Stomach (tissue), 8 donors: ENCODE measurements at regions not wholly inside any gene's neighbourhood (a gene's known extent, or its start where the extent isn't known, plus 50 kb on each side); places are given as distances from the start of the nearest gene placed in this dataset.

Experiments used
- DNase-seq, 2 donors: peaks; one replicate each; pipeline versions ENCODE4 v3.0.0 to v3.0.0-alpha.2; 2013 to 2019
- H3K27ac ChIP-seq, 5 donors: fragments of 200-600 bp in 4 of 5; sonication (generic) in 4 of 5; one replicate each; pipeline ENCODE4 v1.5.1; 2013 to 2019; ENCODE audit warnings: mild to moderate bottlenecking in 1 of 5, moderate library complexity in 1 of 5
- H3K27me3 ChIP-seq, 3 donors: fragments of 200-600 bp; sonication (generic); one replicate each; pipeline ENCODE4 v1.5.1; 2017 to 2019; ENCODE audit warnings: mixed run types in 1 of 3
- H3K36me3 ChIP-seq, 4 donors: fragments of 200-600 bp; sonication (generic); 1 replicate in 3 of 4; 2 replicates in 1 of 4; pipeline ENCODE4 v1.5.1; 2016 to 2019
- H3K4me1 ChIP-seq, 4 donors: fragments of 200-600 bp; sonication (generic); one replicate each; pipeline ENCODE4 v1.5.1; 2016 to 2019
- H3K4me3 ChIP-seq, 4 donors: fragments of 200-600 bp; sonication (generic) in 3 of 4; one replicate each; pipeline ENCODE4 v1.5.1; 2016 to 2019; ENCODE audit warnings: mild to moderate bottlenecking in 1 of 4
- H3K9me3 ChIP-seq, 4 donors: fragments of 200-600 bp; sonication (generic); one replicate each; pipeline ENCODE4 v1.5.1; 2016 to 2019
- EP300 ChIP-seq: sonication (generic); formaldehyde crosslinking; IDR thresholded peaks from one replicate; pipeline ENCODE4 v1.6.1; 2017; ENCODE audit warnings: antibody characterized with exemption
- POLR2A ChIP-seq, 4 donors: fragments of 450-650 bp; IDR thresholded peaks; one replicate each; pipeline ENCODE4 v1.6.1; 2016; ENCODE audit warnings: antibody characterized with exemption in 4 of 4, control low read depth in 2 of 4, mild to moderate bottlenecking in 1 of 4, moderate library complexity in 1 of 4
- POLR2AphosphoS5 ChIP-seq, 3 donors: sonication (generic); formaldehyde crosslinking; IDR thresholded peaks; one replicate each; pipeline ENCODE4 v1.6.1; 2016; ENCODE audit warnings: antibody characterized with exemption in 3 of 3
- WGBS, 5 donors: extraction: QIAGEN DNeasy Blood & Tissue Kit in 3 of 5; methylation state at CpG; one replicate each; pipeline versions ENCODE4 v1.1.5 to v1.1.7; 2013 to 2018; 5-methylcytosine and 5-hydroxymethylcytosine counted together
- intact Hi-C: fragments of 100-400 bp; cut with DNase I; formaldehyde crosslinking; loops from one replicate; pipeline ENCODE4 v1.15.1; 2023; ENCODE audit warnings: low total_unique reads
- TF ChIP-seq, protein P1 (sequence below), 7 experiments: fragments of 450-650 bp in 4 of 7; fragments of 200-600 bp in 3 of 7; sonication (generic) in 3 of 7; IDR thresholded peaks; one replicate each; pipeline ENCODE4 v1.5.1; 2016 to 2019; ENCODE audit warnings: antibody characterized with exemption in 7 of 7, control low read depth in 2 of 7, mild to moderate bottlenecking in 1 of 7
- donor health status: healthy with polysubstance abuse.
- donor health status: Bipolar disorder and iron deficiency.
- donor health status: healthy.

GRCh38 chr1:196075621-196076020 lies 532.6 kb downstream of the KCNT2 start:
- no peaks in the 10 kb centered on the region for H3K9me3 ChIP-seq
- TF ChIP-seq EP300: no peak
- no peak for TF ChIP-seq POLR2A (IDR thresholded peaks at IDR 0.05)
- TF ChIP-seq POLR2AphosphoS5 (IDR thresholded peaks at IDR 0.05): no peak
- TF ChIP-seq, protein P1, sequence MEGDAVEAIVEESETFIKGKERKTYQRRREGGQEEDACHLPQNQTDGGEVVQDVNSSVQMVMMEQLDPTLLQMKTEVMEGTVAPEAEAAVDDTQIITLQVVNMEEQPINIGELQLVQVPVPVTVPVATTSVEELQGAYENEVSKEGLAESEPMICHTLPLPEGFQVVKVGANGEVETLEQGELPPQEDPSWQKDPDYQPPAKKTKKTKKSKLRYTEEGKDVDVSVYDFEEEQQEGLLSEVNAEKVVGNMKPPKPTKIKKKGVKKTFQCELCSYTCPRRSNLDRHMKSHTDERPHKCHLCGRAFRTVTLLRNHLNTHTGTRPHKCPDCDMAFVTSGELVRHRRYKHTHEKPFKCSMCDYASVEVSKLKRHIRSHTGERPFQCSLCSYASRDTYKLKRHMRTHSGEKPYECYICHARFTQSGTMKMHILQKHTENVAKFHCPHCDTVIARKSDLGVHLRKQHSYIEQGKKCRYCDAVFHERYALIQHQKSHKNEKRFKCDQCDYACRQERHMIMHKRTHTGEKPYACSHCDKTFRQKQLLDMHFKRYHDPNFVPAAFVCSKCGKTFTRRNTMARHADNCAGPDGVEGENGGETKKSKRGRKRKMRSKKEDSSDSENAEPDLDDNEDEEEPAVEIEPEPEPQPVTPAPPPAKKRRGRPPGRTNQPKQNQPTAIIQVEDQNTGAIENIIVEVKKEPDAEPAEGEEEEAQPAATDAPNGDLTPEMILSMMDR (IDR thresholded peaks at IDR 0.05): no peak
- no peaks in the 10 kb centered on the region for H3K36me3 ChIP-seq
- no peaks in the 10 kb centered on the region for H3K27me3 ChIP-seq
- H3K4me1 ChIP-seq: no peaks in the 10 kb centered on the region
- no peak overlapping the region for H3K4me3 ChIP-seq
- DNase-seq: no peak
- WGBS, 5 donors: 73 to 86% (median 77%) methylated on average over 1 of the region's 1 CpG
- intact Hi-C loops: no loop called here
- H3K27ac ChIP-seq: no peak overlapping the region

- no peaks in the 10 kb centered on the region for H3K27me3 ChIP-seq
- no peak overlapping the region for H3K4me3 ChIP-seq
- no peaks in the 10 kb centered on the region for H3K36me3 ChIP-seq
- H3K4me1 ChIP-seq: no peaks in the 10 kb centered on the region
- intact Hi-C loops: no loop called here
- TF ChIP-seq, protein P1 (IDR thresholded peaks at IDR 0.05): no peak
- TF ChIP-seq POLR2A (IDR thresholded peaks at IDR 0.05) (no peak), POLR2AphosphoS5 (IDR thresholded peaks at IDR 0.05) (no peak), EP300 (no peak)
- no peaks in the 10 kb centered on the region for H3K9me3 ChIP-seq
- no peak overlapping the region for H3K27ac ChIP-seq
- DNase-seq: no peak
Measured at GRCh38 chr1:196074182-196074581, 534.1 kb downstream of the KCNT2 start.

DNA sequence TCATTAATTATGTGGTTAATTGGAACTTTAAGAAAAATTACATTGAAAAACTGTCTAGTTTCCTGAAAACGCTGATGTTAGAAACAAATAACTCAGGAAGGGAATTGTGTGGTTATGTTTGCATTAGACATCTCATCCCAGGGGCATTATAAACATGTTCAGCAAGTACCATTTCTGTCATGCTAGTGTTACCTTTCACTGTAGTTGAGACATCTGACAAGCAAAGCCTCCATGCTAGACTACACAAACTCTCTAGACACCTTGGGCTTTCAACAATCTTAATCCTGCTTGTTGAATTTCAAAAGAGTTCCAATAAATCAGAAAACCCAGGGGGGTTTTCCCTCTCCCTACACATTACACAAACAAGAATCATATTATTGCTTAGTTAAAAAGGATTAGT lies 536.8 kb downstream of the KCNT2 start:
- H3K27me3 ChIP-seq: no peaks in the 10 kb centered on the region
- intact Hi-C loops: no loop called here
- no peaks in the 10 kb centered on the region for H3K9me3 ChIP-seq
- H3K36me3 ChIP-seq: no peaks in the 10 kb centered on the region
- no peak for TF ChIP-seq POLR2A (IDR thresholded peaks at IDR 0.05)
- TF ChIP-seq, protein P1 (IDR thresholded peaks at IDR 0.05): no peak
- H3K4me1 ChIP-seq: no peaks in the 10 kb centered on the region
- H3K4me3 ChIP-seq: no peak overlapping the region
- DNase-seq: no peak
- H3K27ac ChIP-seq: no peak overlapping the region
- WGBS, 5 donors: 29 to 58% (median 38%) methylated on average over 1 of the region's 1 CpG

- H3K9me3 ChIP-seq: no peaks in the 10 kb centered on the region
- H3K27me3 ChIP-seq: no peaks in the 10 kb centered on the region
- intact Hi-C loops: no loop called here
- no peaks in the 10 kb centered on the region for H3K36me3 ChIP-seq
- H3K27ac ChIP-seq: no peak overlapping the region
- no peaks in the 10 kb centered on the region for H3K4me1 ChIP-seq
- H3K4me3 ChIP-seq: no peak overlapping the region
- TF ChIP-seq EP300 (no peak), POLR2AphosphoS5 (IDR thresholded peaks at IDR 0.05) (no peak), POLR2A (IDR thresholded peaks at IDR 0.05) (no peak)
- TF ChIP-seq, protein P1 (IDR thresholded peaks at IDR 0.05): no peak
- 12 to 20% (median 16%) methylated on average over 2 of the region's 2 CpGs for WGBS, 5 donors
- no peak for DNase-seq
Measured at GRCh38 chr1:196070940-196071339, 537.3 kb downstream of the KCNT2 start.

DNA sequence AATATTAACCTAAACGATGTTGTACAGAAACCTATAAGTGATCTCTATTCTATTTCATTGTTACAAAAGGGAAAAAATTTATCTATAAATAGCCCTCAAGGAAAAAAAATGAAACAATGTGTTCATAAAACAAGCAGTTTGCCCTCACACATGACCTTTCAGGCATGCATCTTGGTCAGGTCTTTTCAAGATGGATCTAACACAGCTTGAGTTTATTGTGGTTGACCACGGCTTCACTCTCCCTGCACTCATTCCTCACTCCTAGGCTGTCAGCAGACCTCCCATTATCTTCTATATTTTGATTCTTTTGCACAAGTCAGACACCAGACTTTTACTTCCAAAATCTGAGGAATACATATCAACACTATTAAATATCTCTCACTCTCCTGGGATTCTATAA lies 544.3 kb downstream of the KCNT2 start:
- TF ChIP-seq POLR2A (IDR thresholded peaks at IDR 0.05) (no peak), EP300 (no peak)
- H3K4me3 ChIP-seq: no peak overlapping the region
- H3K27me3 ChIP-seq: no peaks in the 10 kb centered on the region
- no peaks in the 10 kb centered on the region for H3K36me3 ChIP-seq
- no peak for DNase-seq
- H3K27ac ChIP-seq: no peak overlapping the region
- no peaks in the 10 kb centered on the region for H3K4me1 ChIP-seq
- no peaks in the 10 kb centered on the region for H3K9me3 ChIP-seq
- intact Hi-C loops: no loop called here
- 57 to 73% (median 66%) methylated on average over 2 of the region's 2 CpGs for WGBS, 5 donors
